Brain pericyte (primary cell): ENCODE measurements at regions not wholly inside any gene's neighbourhood (a gene's known extent, or its start where the extent isn't known, plus 50 kb on each side); places are given as distances from the start of the nearest gene placed in this dataset.
"Not testable (repeated sequence)": the region's sequence is repeated elsewhere in the genome, so short reads cannot be mapped to it uniquely, and the experiment has no call there.

ENCODE experiments used
- DNase-seq: peaks from one replicate; pipeline ENCODE4 v3.0.0-alpha.2; 2012; ENCODE audit warnings: low read depth, low spot score

DNA sequence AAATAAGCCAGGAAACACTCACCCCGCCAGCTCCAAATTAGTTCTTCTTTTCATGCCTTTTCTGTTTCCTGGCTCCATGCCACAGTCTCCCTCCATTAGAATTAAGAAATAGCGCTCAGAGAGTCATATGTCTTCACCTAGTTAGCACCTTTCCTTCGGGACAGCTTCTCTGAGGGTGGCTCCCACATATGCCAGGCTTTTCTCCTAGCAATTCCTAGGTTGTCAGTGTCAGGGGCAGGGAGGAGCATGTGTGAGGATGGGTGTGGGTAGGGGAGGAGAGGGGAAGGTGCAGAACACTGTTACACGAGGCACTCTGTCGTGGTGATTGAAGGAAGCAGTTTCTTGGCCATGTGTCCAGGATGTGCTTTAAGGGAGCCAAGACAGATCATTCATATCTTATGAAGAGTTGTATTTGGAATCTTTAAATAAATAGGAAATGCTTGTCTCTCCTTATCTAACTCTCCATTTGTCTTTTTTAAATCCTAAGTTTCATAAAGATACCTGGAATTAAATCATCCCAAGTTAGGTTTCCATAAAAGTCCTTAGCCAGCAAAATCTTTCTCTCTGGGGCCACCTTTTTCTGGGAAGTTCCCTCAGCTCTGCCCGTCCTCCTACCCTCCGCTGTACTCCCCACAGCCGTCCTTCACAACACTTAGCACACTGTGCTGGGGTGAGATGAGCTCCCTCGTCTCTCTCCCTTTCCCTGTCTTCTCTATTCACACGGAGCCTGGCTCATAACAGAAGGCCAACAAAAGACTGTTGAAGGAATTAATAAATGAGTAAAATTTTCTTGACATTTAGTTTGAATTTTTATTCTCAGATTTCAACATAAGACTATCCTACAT is 361.0 kb downstream of the CD83 start:
- DNase-seq = no peak

DNA sequence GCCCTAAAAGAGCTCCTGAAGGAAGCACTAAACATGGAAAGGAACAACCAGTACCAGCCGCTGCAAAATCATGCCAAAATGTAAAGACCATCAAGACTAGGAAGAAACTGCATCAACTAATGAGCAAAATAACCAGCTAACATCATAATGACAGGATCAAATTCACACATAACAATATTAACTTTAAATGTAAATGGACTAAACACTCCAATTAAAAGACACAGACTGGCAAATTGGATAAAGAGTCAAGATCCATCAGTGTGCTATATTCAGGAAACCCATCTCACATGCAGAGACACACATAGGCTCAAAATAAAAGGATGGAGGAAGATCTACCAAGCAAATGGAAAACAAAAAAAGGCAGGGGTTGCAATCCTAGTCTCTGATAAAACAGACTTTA is 364.4 kb downstream of the CD83 start:
- not testable (repeated sequence) for DNase-seq

DNA sequence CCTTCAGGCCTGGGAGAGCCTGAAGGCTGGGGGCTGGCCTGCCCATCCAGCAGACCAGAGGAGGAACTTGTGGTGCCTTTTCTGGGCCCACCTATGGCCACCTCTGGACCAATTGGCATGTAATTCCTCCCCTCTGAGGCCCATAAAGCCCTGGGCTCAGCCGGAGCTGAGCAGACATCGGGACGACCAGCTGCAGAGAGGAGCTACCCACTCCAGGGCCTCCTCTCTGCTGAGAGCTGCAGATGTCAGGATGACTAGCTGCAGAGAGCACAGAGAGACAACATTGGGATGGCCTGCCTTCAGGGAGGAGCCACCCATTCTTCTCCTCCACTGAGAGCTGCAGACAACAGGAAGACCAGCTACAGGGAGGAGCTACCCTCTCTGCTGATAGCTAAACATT is 370.1 kb downstream of the CD83 start:
- DNase-seq = no peak

DNA sequence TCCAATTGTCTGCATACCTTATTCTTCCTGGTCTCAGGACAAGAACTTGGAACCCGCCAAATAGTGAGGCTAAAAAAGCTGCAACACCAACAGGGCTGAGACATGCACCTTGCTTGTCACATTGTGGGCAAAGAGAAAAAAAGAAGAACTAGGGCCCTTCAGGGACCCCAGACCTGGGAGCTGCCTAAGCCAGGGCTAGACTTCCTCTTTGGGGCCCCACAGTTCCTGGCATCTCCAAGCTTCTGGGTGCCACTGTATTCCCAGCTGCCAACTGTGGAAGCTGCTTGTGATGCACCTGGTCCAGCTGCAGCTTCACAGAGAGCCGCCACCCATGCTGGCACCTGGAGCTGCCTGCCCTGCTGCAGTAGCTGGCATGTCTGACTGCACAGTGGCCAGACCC is 370.6 kb downstream of the CD83 start:
- no peak for DNase-seq

DNA sequence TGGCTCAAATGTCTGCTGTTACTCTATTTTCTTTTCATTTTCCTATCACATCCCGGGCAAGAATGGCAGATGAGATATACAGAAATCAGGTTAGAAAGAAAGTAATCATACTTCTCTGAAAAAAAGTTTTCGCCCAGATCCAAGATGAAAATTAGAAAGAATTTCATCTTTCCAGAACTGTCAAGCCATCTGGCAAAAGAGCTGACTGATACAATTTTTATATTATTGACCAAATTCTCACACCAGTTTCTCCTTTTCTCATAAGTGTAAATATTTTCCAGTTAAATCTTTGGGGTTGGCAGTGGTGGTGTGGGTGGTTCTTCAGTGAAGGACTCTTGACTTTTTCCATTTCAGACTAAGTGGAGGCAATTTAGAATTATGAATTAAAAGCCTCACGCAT is 371.9 kb downstream of the CD83 start:
- DNase-seq = no peak

DNA sequence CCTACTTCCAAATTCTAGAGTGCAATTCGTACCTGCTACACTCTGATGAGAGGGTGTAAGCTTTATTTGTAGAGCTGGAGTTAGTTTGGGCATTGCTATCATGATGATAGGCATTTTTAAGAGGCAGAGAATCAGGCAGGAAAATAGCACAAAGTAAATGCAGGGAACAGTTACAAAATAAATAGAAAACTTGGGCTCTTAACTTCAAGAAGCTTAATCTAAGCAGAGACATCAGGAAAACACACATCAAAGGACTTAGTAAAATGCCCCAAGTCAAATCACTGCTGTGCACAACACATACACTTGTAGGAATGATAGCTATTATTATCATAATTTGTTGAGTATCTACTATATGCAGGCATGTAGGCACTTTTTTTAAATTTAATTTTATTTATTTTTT is 381.2 kb downstream of the CD83 start:
- DNase-seq = no peak

DNA sequence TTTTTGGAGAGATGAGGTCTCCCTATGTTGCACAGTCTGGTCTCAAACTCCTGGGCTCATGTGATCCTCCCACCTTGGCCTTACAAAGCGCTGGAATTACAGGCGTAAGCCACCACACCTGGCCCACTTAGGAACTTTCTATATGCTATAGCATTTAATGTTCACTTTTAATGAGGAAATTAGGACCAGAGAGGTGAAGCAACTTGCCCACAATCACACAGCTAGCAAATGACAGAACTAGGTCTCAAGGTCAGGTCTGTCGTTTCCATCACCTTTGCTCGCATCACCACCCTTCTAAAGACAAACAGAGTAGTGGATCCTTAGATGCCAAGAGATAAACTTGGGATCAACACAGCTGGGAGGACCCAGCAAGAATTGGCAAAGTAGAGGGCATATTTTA is 381.7 kb downstream of the CD83 start:
- no peak for DNase-seq

DNA sequence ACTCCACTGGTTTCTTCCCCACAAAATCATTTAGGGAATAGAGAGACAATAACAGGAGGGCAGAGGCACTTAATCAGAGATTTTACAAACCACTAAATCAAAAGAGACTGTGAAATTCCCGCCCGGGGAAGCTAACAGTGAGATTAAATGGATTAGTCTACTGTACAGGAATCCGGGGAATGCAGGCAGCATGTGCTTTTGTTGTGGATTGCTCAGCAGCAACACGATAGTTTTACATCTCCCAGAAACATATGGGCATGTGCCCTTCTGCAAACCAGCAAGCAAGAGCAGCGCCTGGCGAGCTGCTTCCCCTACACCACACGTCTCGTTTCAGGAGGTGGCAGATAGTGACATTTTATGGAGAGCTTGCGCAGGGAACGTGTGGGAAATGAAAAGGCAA is 382.3 kb downstream of the CD83 start:
- DNase-seq = no peak

DNA sequence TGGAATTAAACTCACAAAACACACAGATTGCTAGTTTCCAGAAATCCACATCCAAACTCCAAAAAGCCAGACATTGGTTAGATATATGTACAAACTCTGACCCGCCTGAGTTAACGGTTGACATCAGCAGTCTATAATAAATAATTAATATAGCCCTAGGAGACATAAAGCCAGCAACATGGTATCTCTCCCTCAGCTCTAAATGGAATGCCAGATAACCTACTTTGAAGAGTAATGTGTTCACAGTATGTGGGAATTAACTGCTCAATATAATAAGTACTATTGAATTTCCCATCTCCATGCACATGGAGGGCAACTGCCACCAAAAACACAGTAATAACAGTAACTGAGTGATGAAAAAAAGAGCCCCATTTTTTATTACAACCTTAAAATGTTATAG is 383.2 kb downstream of the CD83 start:
- no peak for DNase-seq

DNA sequence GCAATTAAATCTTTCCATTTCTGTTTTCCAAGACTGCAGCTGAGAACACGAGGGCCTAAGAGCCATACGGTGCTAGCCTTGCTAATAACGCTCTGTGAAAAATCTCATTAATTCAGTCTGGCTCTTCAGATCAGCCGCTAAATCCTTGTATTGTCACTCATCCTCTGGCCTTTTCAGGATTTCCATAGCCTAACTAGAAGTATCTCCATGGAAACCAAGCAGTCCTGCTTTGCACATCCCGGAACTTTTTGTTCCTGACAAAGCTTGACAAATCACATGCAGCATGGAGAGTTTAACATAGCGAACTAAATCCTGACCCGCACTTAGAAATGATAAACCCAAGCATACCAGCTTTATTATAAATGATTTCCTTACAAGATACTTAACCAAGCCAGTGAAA is 383.7 kb downstream of the CD83 start:
- no peak for DNase-seq

DNA sequence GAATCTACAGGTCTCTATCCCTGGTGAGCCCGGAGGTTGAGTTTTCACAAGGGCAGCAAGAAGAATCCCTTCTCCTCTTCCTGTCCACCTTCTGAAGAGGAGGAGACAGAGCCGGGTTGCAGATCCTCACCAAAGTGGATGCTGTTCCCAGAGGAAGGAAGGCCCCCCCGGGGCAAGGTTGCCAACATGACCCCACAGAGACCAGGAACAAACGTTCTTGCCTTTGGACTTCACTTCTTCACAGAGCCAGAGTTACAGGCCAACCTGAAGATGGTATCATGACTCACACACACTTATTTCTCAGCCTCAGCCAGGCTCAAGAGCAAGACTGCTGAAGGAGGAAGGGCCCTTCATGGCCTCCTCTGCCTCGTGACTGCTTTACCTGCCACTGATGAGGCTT is 384.3 kb downstream of the CD83 start:
- no peak for DNase-seq

DNA sequence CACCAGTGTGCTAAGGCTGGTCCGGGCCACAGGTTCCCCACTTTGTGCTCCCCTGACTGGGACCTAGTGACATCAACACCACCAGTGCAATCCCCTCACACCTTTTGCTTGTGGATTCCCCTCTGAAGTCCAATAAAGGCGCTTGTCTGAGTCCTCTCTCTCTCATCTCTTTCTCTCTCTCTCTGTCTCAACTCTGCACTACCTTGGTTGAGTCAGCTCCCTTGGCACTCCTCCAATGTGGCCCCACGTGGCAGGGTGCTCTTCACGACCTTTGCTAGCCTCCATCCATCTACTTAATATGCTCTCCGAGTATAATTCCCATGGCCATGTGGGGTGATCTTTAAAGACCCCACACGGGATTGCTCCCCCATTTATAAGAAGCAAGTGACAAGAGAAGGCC is 385.0 kb downstream of the CD83 start:
- no peak for DNase-seq

DNA sequence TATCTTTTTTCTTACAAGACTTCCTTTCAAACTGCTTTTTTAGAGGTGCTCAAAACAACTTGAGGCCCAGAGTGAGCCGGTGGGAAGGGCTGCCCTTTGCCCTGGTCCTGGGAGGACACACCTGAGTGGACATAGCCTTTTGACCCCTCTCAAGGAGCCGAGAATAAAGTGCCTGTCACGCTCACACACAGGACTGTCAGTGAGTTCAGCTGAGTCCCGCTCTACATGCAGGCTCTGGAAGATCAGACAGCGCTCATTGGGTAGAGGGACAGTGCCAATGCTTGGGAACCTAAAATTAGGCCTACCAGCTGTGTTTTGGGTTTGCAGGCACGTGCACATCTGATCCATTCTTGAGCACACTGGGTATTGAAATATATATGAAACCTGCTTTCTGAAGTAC is 387.8 kb downstream of the CD83 start:
- DNase-seq = no peak

DNA sequence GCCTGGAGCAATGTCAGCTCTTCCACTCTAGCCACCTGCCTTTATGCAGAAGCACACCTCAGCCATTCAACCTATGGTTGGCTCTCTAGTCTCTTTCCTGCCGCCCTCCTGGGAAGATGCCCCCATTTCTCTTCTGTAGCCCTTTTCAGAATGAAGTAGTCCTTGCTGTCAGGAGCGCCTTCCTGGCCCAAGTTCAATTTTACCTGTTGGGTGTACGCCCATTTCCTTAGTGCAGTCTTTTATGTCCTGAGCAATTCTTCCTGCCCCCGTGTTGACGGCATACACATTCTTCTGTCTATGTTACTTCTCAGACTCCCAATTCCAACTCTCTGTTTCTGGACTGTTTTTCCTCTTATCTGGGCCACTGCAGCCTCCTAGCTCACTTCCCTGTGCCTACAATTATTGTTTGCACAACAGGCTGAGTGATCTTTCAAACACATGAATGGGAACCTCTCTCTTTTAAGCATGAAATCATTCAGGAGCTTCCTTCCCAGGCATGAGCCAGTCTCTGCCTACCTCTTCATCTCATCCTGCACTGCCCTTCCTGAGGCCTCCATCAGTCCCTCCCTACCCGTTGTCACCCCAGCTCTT is 389.2 kb downstream of the CD83 start:
- DNase-seq = no peak

DNA sequence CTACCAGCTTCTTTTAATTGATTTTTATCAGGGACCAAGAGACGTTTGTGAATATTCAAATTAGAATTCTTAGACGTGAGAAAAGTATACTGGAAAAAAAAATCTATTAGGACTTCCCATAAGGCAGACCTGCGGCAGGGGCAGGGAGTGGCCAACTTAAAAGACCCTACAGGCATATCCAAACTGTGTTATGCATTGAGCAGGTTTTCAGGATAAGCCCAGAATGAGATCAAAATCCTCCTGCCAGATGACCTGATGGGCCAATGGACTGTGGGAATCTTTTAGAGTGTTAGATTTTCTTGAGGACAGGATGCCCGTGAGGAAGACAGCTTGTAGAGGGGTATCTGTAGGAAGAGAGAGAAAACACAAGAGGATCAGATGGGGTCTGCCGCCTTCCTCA is 391.5 kb downstream of the CD83 start:
- no peak for DNase-seq

DNA sequence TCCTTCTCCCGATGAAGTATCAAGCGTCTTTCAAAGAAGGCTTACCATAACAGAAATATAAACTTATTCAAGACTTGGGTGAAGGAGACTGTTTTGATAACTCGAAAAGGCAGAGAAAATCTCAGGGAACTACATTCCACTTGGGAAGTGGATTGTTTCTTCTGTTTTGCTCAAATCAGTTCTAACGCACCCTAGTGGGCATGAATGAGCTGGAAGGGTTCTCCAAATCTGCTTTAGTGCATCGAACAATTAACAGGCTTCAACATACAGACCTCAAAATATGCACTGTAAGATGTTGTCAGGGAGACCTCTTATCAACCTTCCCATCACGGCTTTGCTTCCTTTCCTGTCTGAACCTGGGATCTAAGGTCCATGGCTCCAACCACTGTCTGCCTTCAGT is 392.5 kb downstream of the CD83 start:
- no peak for DNase-seq

DNA sequence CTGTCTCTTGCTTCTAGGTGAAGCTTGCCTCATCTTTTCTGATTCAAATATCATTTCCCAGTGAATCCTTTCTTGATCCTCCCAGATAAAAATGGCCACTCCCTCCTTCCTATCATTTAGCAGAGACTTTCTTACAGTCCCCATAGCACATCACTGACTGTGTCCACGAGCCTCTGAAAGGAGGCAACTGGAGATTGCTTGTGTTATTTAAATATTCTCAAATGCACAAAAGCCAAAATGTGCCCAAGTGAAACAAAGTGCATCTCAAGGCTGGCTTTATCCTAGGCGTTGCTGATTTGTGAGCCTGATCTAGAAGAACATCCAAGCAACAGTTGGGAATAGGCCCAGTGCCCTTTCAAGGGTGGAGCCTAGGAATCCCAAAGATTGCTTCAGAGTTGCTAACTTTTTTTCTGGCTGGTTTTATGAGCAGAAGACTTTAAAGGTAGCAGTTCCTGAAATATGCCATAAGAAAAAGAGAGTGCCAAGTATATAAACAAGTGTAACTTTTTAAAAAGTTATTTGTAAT is 393.6 kb downstream of the CD83 start:
- DNase-seq = no peak

DNA sequence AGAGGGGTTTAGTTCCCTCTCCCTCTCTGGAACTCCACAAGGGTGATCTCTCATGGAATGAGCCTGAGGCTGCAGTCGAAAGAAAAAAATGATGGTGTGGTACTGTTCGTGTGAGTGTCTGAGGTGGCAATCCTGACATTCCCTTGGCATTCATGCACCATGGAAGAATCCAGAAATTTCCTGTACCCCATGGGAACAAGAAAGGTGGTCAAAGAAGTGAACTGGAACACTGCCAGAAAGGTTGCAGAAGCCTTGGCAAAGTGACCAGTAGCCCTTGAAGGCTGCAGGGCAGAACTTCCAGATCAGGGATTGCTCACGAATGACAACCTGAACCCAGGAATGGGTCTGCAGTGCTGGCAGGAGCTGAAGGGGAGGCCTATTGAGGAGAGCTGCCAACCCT is 394.7 kb downstream of the CD83 start:
- no peak for DNase-seq

DNA sequence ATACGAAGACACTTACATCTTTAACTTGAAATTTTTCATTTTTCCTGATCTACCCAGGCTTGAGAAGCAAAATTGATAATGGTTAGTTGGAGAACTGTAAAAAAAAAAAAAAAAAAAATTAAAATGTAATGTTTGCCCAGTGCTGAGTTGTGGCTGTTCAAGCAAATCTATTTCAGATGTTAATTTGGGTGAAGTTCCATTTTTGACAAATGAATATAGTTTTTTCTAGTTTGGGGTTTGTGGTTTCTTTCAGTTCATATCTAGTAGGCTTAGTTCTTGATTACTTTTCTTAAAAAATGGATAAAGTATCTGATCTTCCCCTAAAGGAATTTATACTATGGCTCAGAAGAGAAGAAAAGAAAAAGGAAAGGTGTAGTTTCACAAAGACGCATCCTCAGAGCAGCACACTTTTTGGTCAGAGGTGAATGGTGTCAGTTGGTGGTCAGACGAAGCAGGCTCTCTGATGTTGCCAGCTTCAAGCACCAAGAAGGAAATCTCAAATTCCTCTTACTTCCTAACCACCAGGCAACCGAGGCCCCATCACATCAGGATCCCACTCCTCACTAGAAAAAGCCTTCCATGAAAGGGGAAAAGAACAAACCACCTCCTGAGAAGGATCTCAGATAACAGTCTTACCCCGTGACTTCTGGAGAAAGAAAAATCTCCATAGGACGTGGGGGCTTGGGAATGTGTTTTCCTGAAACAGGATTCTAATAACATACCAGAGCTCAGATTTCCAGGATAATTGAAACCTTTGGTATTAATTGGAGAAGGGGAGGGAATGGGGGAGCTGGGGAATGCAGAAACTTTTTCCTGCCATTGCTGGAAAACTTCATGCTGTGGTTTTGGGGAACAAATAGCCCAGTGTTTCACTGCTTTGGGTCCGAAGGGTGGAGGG is 396.2 kb downstream of the CD83 start:
- DNase-seq = no peak

DNA sequence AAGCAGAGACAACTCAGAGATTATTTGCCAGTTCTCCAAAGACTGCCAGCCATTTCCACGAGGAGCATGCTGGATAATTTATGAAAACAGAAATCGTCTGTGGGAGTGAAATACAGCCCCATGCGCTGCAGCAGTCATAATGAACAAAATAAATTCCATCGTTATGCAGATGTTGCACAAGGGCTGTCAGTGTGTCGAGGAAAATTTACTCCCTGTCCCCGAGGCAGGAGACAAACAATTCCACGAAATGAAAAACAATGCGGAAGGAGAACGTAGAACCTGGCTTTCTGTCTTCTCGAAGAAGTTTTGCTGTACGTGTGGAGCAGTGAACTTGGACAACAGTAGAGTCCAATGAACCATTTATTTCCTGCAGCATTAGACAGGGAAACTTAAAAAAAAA is 399.4 kb downstream of the CD83 start:
- no peak for DNase-seq

DNA sequence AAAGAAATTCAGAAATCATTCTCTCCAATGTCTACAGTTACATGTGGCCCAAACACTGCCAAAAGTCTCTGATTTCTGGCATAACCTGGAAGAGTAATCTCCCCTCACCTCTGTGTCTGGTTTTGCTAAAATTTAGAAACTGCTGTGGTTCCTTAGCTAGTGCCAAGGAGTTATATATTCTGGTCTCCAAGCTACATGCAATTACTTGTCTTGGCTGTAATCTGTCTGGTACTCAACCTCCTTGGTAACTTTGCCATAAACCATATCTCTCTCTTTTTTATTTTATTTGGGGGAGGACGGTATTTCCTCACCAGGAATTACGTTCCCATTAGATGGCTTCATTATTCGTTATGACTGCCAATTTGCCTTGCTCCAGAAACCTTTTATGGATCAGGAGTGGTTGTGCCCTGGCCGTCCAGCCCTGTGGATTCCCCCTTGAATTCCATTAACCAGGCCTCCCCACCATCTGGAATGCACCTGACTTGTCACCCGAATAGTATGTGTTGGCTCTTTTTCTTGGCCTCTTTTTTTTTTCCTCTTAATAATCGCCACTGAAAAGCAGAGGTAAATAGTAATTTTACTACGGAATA is 400.0 kb downstream of the CD83 start:
- DNase-seq = no peak
